ENCODE measurements at regions not wholly inside any gene's neighbourhood (a gene's known extent, or its start where the extent isn't known, plus 50 kb on each side); places are given as distances from the start of the nearest gene placed in this dataset.

GRCh38 chr15:29601811-29602210 is 220.5 kb downstream of the TJP1 start:
- DNase-seq, result no peak

GRCh38 chr15:29600262-29600661 is 222.0 kb downstream of the TJP1 start:
- no peak for DNase-seq

- DNase-seq, result no peak
Observed at GRCh38 chr15:29596266-29596665, 226.0 kb downstream of the TJP1 start.

- DNase-seq, result no peak
Observed at GRCh38 chr15:29593629-29594028, 228.6 kb downstream of the TJP1 start.

GRCh38 chr15:29593111-29593510 is 229.2 kb downstream of the TJP1 start:
- no peak for DNase-seq

- no peak for DNase-seq
Observed at GRCh38 chr15:29590701-29591100, 231.6 kb downstream of the TJP1 start.

- no peak for DNase-seq
Observed at GRCh38 chr15:29589975-29590374, 232.3 kb downstream of the TJP1 start.

GRCh38 chr15:29589416-29589815 is 232.9 kb downstream of the TJP1 start:
- DNase-seq, result no peak

GRCh38 chr15:29573197-29573838 is 248.9 kb downstream of the TJP1 start:
- no peak for DNase-seq

- DNase-seq, result no peak
Observed at GRCh38 chr15:29571792-29572431, 250.4 kb downstream of the TJP1 start.

GRCh38 chr15:29570948-29571791 is 251.1 kb downstream of the TJP1 start:
- peak; percentile 26 for DNase-seq

- no peak for DNase-seq
Observed at GRCh38 chr15:29570121-29570947, 251.9 kb downstream of the TJP1 start.

- DNase-seq, result no peak
Observed at GRCh38 chr15:29569533-29570092, 252.7 kb downstream of the TJP1 start.

- no peak for DNase-seq
Observed at GRCh38 chr15:29568840-29569532, 253.3 kb downstream of the TJP1 start.

GRCh38 chr15:29567336-29567735 is 254.9 kb downstream of the TJP1 start:
- no peak for DNase-seq

GRCh38 chr15:29566914-29567313 is 255.4 kb downstream of the TJP1 start:
- DNase-seq, result no peak

GRCh38 chr15:29563112-29563511 is 259.2 kb downstream of the TJP1 start:
- no peak for DNase-seq

- DNase-seq, result no peak
Observed at GRCh38 chr15:29560896-29561295, 261.4 kb downstream of the TJP1 start.

GRCh38 chr15:29558261-29558660 is 264.0 kb downstream of the TJP1 start:
- no peak for DNase-seq

GRCh38 chr15:29557171-29557570 is 265.1 kb downstream of the TJP1 start:
- DNase-seq, result no peak

GRCh38 chr15:29556380-29556779 is 265.9 kb downstream of the TJP1 start:
- DNase-seq, result no peak

- DNase-seq, result no peak
Observed at GRCh38 chr15:29554531-29554930, 267.7 kb downstream of the TJP1 start.

Data from stimulated activated CD8-positive, alpha-beta memory T cell treated with anti-CD3 and anti-CD28 coated beads, Interleukin-4, amount 100 ng/mL, for 48 hours (primary cell).